Esophagus squamous epithelium (tissue), 5 donors: ENCODE measurements at regions not wholly inside any gene's neighbourhood (a gene's known extent, or its start where the extent isn't known, plus 50 kb on each side); places are given as distances from the start of the nearest gene placed in this dataset.
"Not testable (repeated sequence)": the region's sequence is repeated elsewhere in the genome, so short reads cannot be mapped to it uniquely, and the experiment has no call there.

Experiments used
- DNase-seq: peaks from one replicate; lab custom pipeline; 2025; lab: John Stamatoyannopoulos, UW
- H3K27ac ChIP-seq, 4 donors: fragments of 200-600 bp; sonication (generic); one replicate each; pipeline ENCODE4 v1.5.1; 2016 to 2019; ENCODE audit warnings: mild to moderate bottlenecking in 1 of 4
- H3K27me3 ChIP-seq, 4 donors: fragments of 200-600 bp; sonication (generic); 1 replicate in 3 of 4; 2 replicates in 1 of 4; pipeline versions ENCODE4 v1.5.1 to v1.6.0; 2017 to 2021; ENCODE audit warnings: antibody characterized with exemption in 1 of 4
- H3K36me3 ChIP-seq, 3 donors: fragments of 200-600 bp; sonication (generic); one replicate each; pipeline ENCODE4 v1.5.1; 2016 to 2019
- H3K4me1 ChIP-seq, 3 donors: fragments of 200-600 bp; sonication (generic); one replicate each; pipeline ENCODE4 v1.5.1; 2017 to 2019
- H3K4me3 ChIP-seq, 4 donors: fragments of 200-600 bp; sonication (generic); 1 replicate in 3 of 4; 2 replicates in 1 of 4; pipeline ENCODE4 v1.5.1; 2016 to 2019; ENCODE audit warnings: mild to moderate bottlenecking in 2 of 4, moderate library complexity in 1 of 4
- H3K9me3 ChIP-seq, 3 donors: fragments of 200-600 bp; sonication (generic); one replicate each; pipeline ENCODE4 v1.5.1; 2016 to 2019
- CTCF ChIP-seq, 6 experiments: fragments of 450-650 bp in 4 of 6; fragments of 200-600 bp in 2 of 6; sonication (generic) in 2 of 6; IDR thresholded peaks; one replicate each; pipeline ENCODE4 v1.5.1; 2016 to 2019; ENCODE audit warnings: antibody characterized with exemption in 6 of 6, mild to moderate bottlenecking in 4 of 6, moderate library complexity in 4 of 6
- POLR2A ChIP-seq, 4 donors: fragments of 450-650 bp; IDR thresholded peaks; one replicate each; pipeline ENCODE4 v1.6.1; 2017; ENCODE audit warnings: antibody characterized with exemption in 4 of 4, mild to moderate bottlenecking in 4 of 4, moderate library complexity in 3 of 4
- whole genome bisulfite sequencing, 2 donors: methylation state at CpG; one replicate each; pipeline ENCODE4 v1.1.5; 2018; 5-methylcytosine and 5-hydroxymethylcytosine counted together
- intact Hi-C: fragments of 100-400 bp; cut with DNase I; formaldehyde crosslinking; loops from one replicate; pipeline ENCODE4 v1.15.0; 2022
- donor health status: DM: yes; HTN: yes; CAD: no.

GRCh38 chr13:67395577-67395976 lies 165.4 kb upstream of the PCDH9 start:
- 84 to 86% methylated on average over 1 of the region's 1 CpG for WGBS, 2 donors
- intact Hi-C loops, result no loop called here
- H3K4me1 ChIP-seq, result no peaks in the 10 kb centered on the region
- TF ChIP-seq POLR2A (IDR thresholded peaks at IDR 0.05) (no peak), CTCF (IDR thresholded peaks at IDR 0.05) (no peak)
- H3K9me3 ChIP-seq, result peaks cover 0 to 14% (median 11%) of the 10 kb centered on the region in 3 donors
- H3K27me3 ChIP-seq, result no peaks in the 10 kb centered on the region
- no peak overlapping the region for H3K4me3 ChIP-seq
- no peak overlapping the region for H3K27ac ChIP-seq
- no peak for DNase-seq
- H3K36me3 ChIP-seq, result no peaks in the 10 kb centered on the region

- no peak for DNase-seq
- intact Hi-C loops, result no loop called here
- H3K36me3 ChIP-seq, result no peaks in the 10 kb centered on the region
- no peaks in the 10 kb centered on the region for H3K4me1 ChIP-seq
- no peaks in the 10 kb centered on the region for H3K27me3 ChIP-seq
- no peak overlapping the region for H3K27ac ChIP-seq
- no peak overlapping the region for H3K4me3 ChIP-seq
- no peak for TF ChIP-seq POLR2A (IDR thresholded peaks at IDR 0.05)
- TF ChIP-seq CTCF (IDR thresholded peaks at IDR 0.05), result no peak
- H3K9me3 ChIP-seq, result no peaks in the 10 kb centered on the region
Observed at GRCh38 chr13:67392014-67392413, 161.9 kb upstream of the PCDH9 start.

GRCh38 chr13:67390462-67391086 lies 160.4 kb upstream of the PCDH9 start:
- no peaks in the 10 kb centered on the region for H3K9me3 ChIP-seq
- no peaks in the 10 kb centered on the region for H3K4me1 ChIP-seq
- H3K4me3 ChIP-seq, result no peak overlapping the region
- no peak overlapping the region for H3K27ac ChIP-seq
- TF ChIP-seq POLR2A (IDR thresholded peaks at IDR 0.05) (no peak), CTCF (IDR thresholded peaks at IDR 0.05) (no peak)
- H3K36me3 ChIP-seq, result no peaks in the 10 kb centered on the region
- no peaks in the 10 kb centered on the region for H3K27me3 ChIP-seq
- DNase-seq, result no peak
- WGBS, 2 donors, result 29 to 33% methylated on average over 2 of the region's 2 CpGs
- intact Hi-C loops, result no loop called here

- no peak overlapping the region for H3K4me3 ChIP-seq
- no peak for TF ChIP-seq POLR2A (IDR thresholded peaks at IDR 0.05)
- H3K36me3 ChIP-seq, result no peaks in the 10 kb centered on the region
- intact Hi-C loops, result no loop called here
- no peaks in the 10 kb centered on the region for H3K9me3 ChIP-seq
- no peak for DNase-seq
- no peaks in the 10 kb centered on the region for H3K4me1 ChIP-seq
- no peak overlapping the region for H3K27ac ChIP-seq
- H3K27me3 ChIP-seq, result no peaks in the 10 kb centered on the region
- 35 to 42% methylated on average over 3 of the region's 3 CpGs for WGBS, 2 donors
Observed at GRCh38 chr13:67389171-67389570, 159.0 kb upstream of the PCDH9 start.

- DNase-seq, H3K27ac ChIP-seq, H3K4me3 ChIP-seq, H3K4me1 ChIP-seq, H3K36me3 ChIP-seq, intact Hi-C loops, H3K9me3 ChIP-seq, H3K27me3 ChIP-seq: not testable (repeated sequence)
- WGBS, 2 donors, result 43 to 59% methylated on average over 7 of the region's 7 CpGs
Observed at GRCh38 chr13:67383109-67383757, 153.1 kb upstream of the PCDH9 start.

- Histone ChIP-seq H3K27ac (no peak overlapping the region), H3K27me3 (no peaks in the 10 kb centered on the region), H3K36me3 (no peaks in the 10 kb centered on the region), H3K9me3 (no peaks in the 10 kb centered on the region), H3K4me3 (no peak overlapping the region), H3K4me1 (no peaks in the 10 kb centered on the region)
- intact Hi-C loops, result no loop called here
- no peak for TF ChIP-seq CTCF (IDR thresholded peaks at IDR 0.05)
- no peak for TF ChIP-seq POLR2A (IDR thresholded peaks at IDR 0.05)
- no peak for DNase-seq
- 61 to 82% methylated on average over 1 of the region's 1 CpG for WGBS, 2 donors
Observed at GRCh38 chr13:67377919-67378318, 147.8 kb upstream of the PCDH9 start.
